ENCODE measurements at regions not wholly inside any gene's neighbourhood (a gene's known extent, or its start where the extent isn't known, plus 50 kb on each side); places are given as distances from the start of the nearest gene placed in this dataset.

DNA sequence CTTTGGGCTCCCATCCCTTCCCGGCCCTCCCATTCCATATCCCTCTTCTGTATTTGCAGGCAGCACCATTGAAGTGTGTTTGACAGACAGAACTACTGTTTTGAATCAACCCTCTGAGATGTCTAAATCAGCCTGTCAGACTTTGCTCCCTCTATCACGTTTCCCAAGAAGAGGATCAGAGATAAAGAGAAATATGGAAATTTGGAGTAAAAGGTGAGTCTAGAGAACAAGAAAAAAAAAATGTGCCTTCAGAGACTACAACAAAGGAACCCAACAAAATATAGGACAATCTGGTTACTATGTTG lies 133.4 kb upstream of the NCK2 start:
- ATAC-seq (ENCODE audit: low read depth) = no peak
- Histone ChIP-seq H2AFZ (replicated peaks; ENCODE audit: low read length, poor library complexity) (no peak overlapping the region), H2AK9ac (replicated peaks; ENCODE audit: low read depth, low read length, poor library complexity) (no peak overlapping the region), H2AK5ac (ENCODE audit: low read depth, low read length) (no peak overlapping the region), H3K9me3 (ENCODE audit: control insufficient read depth, insufficient read depth, low read length) (no peaks in the 10 kb centered on the region), H3K14ac (replicated peaks; ENCODE audit: low read depth, low read length) (no peak overlapping the region), H3K36me3 (ENCODE audit: control insufficient read depth, insufficient read depth, low read length) (no peaks in the 10 kb centered on the region), H3K27ac (ENCODE audit: insufficient read depth, low read length) (no peak overlapping the region), H4K5ac (ENCODE audit: low read depth, low read length) (no peak overlapping the region), H2BK15ac (ENCODE audit: low read depth, low read length) (no peak overlapping the region), H2BK5ac (ENCODE audit: low read depth, low read length, poor library complexity, severe bottlenecking) (no peak overlapping the region), H4K91ac (ENCODE audit: insufficient read depth, low read depth, low read length) (no peak overlapping the region), H3K18ac (ENCODE audit: low read depth, low read length) (no peak overlapping the region), H3K56ac (ENCODE audit: extremely low read depth, insufficient read depth, low read length) (no peak overlapping the region), H3K4me2 (ENCODE audit: low read depth, low read length) (no peak overlapping the region), H2BK120ac (ENCODE audit: low read depth, low read length) (no peak overlapping the region), H3K9me1 (ENCODE audit: insufficient read depth, low read length) (no peaks in the 10 kb centered on the region), H3K23ac (ENCODE audit: low read depth, low read length) (no peak overlapping the region), H3K9ac (ENCODE audit: low read depth, low read length) (no peak overlapping the region), H3K4ac (ENCODE audit: low read depth, low read length) (no peak overlapping the region), H4K20me1 (ENCODE audit: insufficient read depth, low read length) (no peaks in the 10 kb centered on the region), H4K8ac (ENCODE audit: low read depth in 2 of 2, low read length in 2 of 2) (no peak overlapping the region), H3K4me1 (ENCODE audit: control insufficient read depth, insufficient read depth, low read length) (no peaks in the 10 kb centered on the region), H3K79me1 (ENCODE audit: low read depth in 1 of 2, low read length in 2 of 2) (no peaks in the 10 kb centered on the region), H2BK20ac (ENCODE audit: low read depth, low read length) (no peak overlapping the region), H3K4me3 (ENCODE audit: insufficient read depth, low read depth, low read length) (no peak overlapping the region), H3K27me3 (ENCODE audit: control insufficient read depth, insufficient read depth, low read length) (peaks cover 9% of the 10 kb centered on the region)
- dilution Hi-C loops (cut with HindIII; ENCODE audit: low sequenced_read_pairs, unreplicated experiment) (no loop called here), intact Hi-C loops (cut with micrococcal nuclease) (no loop called here), in situ Hi-C loops (cut with MboI; ENCODE audit: low sequenced_read_pairs) (no loop called here)
- ChIA-PET POLR2A (ENCODE audit: unreplicated experiment) (no interaction called here), CTCF (no interaction called here)
- TF ChIP-seq POLR2A (IDR thresholded peaks at IDR 0.05; ENCODE audit: low read depth, low read length) (no peak), MAZ (IDR thresholded peaks at IDR 0.05; ENCODE audit: borderline replicate concordance, low read depth, low read length) (no peak), RCOR1 (IDR thresholded peaks at IDR 0.05; ENCODE audit: insufficient replicate concordance, low read length) (no peak), MAFK (IDR thresholded peaks at IDR 0.05; ENCODE audit: low read depth, low read length) (no peak)
- BruUV-seq (replicated peaks) = no TSS peak
- WGBS, 2 experiments (ENCODE audit: extremely low coverage in 2 of 2, insufficient read length in 1 of 2) = no CpG with 5 or more reads among the region's 2 CpGs
- DNase-seq = no peak
